ENCODE measurements at regions not wholly inside any gene's neighbourhood (a gene's known extent, or its start where the extent isn't known, plus 50 kb on each side); places are given as distances from the start of the nearest gene placed in this dataset.

GRCh38 chr22:23522623-23523251 lies 57.4 kb downstream of the IGLL1 start:
- TF ChIP-seq CTCF (IDR thresholded peaks at IDR 0.05; ENCODE audit: low read length) (no peak), EZH2 (IDR thresholded peaks at IDR 0.05; ENCODE audit: borderline replicate concordance, low read length) (no peak)

Data from OCI-LY1 (cell line).